ENCODE measurements at regions not wholly inside any gene's neighbourhood (a gene's known extent, or its start where the extent isn't known, plus 50 kb on each side); places are given as distances from the start of the nearest gene placed in this dataset.

DNA sequence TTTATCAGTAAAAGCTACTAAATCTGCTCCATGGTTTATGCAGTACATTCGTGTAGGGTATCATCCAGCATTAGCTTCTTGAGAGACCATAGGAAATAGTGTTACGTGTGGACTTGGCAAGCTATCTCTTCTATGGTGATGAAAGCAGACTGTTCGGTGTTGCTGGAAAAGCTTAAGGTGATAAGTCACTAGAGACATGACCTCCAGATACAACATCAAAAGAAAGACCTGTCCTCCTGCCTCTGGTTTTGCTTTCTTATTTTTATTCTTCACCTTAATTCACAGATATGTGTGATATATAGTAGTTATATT lies 53.5 kb upstream of the S1PR1 start:
- TF ChIP-seq, protein P1, sequence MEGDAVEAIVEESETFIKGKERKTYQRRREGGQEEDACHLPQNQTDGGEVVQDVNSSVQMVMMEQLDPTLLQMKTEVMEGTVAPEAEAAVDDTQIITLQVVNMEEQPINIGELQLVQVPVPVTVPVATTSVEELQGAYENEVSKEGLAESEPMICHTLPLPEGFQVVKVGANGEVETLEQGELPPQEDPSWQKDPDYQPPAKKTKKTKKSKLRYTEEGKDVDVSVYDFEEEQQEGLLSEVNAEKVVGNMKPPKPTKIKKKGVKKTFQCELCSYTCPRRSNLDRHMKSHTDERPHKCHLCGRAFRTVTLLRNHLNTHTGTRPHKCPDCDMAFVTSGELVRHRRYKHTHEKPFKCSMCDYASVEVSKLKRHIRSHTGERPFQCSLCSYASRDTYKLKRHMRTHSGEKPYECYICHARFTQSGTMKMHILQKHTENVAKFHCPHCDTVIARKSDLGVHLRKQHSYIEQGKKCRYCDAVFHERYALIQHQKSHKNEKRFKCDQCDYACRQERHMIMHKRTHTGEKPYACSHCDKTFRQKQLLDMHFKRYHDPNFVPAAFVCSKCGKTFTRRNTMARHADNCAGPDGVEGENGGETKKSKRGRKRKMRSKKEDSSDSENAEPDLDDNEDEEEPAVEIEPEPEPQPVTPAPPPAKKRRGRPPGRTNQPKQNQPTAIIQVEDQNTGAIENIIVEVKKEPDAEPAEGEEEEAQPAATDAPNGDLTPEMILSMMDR (IDR thresholded peaks at IDR 0.05; ENCODE audit: extremely low read depth in 1 of 2, insufficient read depth in 1 of 2, low read depth in 1 of 2, low read length in 2 of 2): no peak
- no peak for TF ChIP-seq POLR2AphosphoS5 (IDR thresholded peaks at IDR 0.05; ENCODE audit: insufficient read depth, low read depth, low read length)
- TF ChIP-seq GATA2 (IDR thresholded peaks at IDR 0.05; ENCODE audit: insufficient read depth, insufficient read length, low read depth, low read length): no peak
- TF ChIP-seq POLR2A (IDR thresholded peaks at IDR 0.05; ENCODE audit: low read depth, low read length): no peak
- TF ChIP-seq EZH2 (IDR thresholded peaks at IDR 0.05; ENCODE audit: borderline replicate concordance, low read depth, low read length, severe bottlenecking): no peak
- TF ChIP-seq, protein P2, sequence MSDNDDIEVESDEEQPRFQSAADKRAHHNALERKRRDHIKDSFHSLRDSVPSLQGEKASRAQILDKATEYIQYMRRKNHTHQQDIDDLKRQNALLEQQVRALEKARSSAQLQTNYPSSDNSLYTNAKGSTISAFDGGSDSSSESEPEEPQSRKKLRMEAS (IDR thresholded peaks at IDR 0.05; ENCODE audit: insufficient read depth, insufficient read length): no peak

Measured in endothelial cell of umbilical vein (primary cell).